HG02678 (cell line): ENCODE measurements at regions not wholly inside any gene's neighbourhood (a gene's known extent, or its start where the extent isn't known, plus 50 kb on each side); places are given as distances from the start of the nearest gene placed in this dataset.

Experiments used
- ATAC-seq: cut with Tn5 transposase; IDR thresholded peaks from one replicate; pipeline ENCODE4 v1.9.1; 2021; ENCODE audit warnings: mild to moderate bottlenecking, moderate library complexity; ENCODE audit not compliant: unreplicated experiment

DNA sequence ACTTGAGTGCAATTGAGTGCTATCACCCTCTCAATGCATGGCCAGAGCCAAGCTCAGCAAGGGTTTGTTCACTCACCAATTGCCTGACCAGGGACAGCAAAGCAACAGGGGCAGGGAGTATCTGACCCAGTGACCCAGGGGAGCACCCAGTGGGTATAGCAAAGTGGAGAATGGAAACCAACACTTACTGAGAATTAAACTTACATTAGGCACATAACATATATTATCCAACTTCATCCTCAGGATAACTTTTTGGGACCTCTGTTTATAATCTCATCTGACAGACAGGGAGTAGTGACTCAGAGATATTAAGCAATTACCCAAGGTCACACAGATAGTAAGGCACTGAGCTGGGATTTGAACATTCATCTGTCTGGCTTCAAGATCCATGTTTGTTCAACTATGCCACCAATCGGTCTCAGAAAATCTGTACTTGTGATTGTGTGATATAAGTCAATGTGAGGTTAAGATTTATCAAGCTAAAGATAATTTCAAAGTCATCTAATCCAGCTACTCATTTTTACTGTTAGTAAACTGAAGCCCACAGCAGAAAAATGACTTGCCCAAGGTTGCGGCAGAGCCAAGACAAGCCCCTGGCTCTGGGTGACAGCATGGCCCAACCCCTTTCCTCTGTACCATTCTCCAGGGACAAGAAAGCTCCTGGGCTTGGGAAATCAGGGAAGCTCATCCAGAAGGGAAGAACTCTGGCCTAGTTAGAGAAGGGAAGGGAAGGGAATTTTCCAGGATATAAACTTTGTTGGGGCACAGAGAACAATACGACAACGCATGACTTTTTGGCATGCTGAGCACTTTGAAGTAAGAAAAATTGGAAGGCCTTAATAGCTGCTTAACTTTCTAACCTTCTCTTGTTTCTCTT, 138.0 kb upstream of the SMAD3 start:
- ATAC-seq, result no peak

DNA sequence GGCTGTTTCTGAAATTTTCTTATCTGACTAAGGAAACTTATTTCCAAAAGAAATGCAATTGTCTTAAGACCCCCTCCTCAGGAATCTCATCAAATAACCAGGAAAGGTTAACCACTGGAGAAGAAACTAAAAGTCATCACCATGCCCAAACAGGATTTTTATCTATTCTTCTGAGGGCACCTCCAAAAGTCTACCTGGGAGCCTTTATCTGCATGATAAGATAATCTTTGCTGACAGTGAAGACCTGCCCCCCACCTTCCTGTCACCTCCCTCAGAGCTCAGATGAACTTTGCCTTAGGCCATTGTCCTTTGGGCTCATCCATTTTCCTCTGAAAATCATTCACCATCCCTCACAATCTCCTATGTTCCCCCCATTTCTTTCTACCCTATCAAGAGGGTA, 137.3 kb upstream of the SMAD3 start:
- ATAC-seq, result no peak

DNA sequence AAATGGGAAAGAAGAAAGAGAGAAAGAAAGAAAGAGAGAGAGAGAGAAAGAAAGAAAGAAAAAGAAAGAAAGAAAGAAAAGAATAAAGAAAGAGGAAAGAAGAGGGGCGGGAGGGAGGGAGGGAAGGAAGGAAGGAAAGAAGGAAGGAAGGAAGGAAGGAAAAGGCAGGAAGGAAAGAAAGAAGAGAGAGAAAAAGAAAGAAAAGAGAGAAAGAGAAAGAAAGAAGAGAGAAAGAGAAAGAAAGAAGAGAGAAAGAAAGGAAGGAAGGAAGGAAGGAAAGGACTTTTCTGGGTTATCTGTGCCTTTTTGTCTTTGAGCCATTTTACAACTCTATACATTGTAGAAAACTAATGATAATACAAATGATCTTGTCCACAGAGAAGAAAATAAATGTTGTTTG, 136.6 kb upstream of the SMAD3 start:
- ATAC-seq, result no peak

DNA sequence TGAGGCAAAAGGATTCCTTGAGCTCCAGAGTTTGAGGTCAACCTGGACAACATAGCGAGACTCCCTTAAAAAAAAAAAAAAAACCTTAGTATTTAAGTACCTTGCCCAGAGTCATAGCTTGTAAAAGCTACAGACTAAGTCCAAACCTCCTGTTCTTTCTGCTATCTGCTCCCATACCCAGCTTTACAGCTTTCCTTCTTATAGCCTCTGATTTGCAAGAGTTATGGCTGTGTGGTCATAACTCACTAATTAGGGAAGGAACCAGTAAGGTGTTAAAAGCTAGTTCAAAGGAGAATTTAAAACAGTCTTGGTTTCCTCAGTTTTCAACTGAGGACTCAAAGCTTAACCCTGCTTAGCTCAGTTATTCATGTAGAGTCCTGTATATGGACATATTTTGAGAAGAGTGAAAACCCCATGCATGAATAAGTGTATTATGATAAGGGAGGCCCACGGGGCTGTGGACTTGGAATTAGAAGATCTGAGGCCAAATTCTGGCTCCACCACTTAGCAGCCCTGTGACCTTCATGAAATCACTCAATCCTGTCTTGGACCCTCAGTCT, 135.5 kb upstream of the SMAD3 start:
- no peak for ATAC-seq

GRCh38 chr15:66931768-66932633, 133.4 kb upstream of the SMAD3 start:
- no peak for ATAC-seq

DNA sequence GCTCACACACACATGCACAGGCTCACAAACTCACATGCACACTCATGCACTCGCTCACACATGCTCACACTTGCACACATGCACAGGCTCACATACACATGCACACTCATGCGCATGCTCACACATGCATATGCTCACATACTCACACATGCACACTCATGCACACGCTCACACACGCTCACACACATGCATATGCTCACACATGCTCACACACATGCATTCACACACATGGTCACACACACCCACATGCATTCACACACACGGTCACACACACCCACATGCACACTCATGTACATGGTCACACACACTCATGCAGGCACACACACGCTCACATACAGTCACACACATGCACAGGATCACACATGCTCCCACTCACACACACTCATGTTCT, 132.8 kb upstream of the SMAD3 start:
- ATAC-seq, result no peak

- no peak for ATAC-seq
Observed at GRCh38 chr15:66933932-66934867, 131.2 kb upstream of the SMAD3 start.

- no peak for ATAC-seq
Observed at GRCh38 chr15:66934868-66935520, 130.4 kb upstream of the SMAD3 start.

- ATAC-seq, result no peak
Observed at GRCh38 chr15:66935688-66936087, 129.7 kb upstream of the SMAD3 start.

- no peak for ATAC-seq
Observed at GRCh38 chr15:66936109-66936860, 129.1 kb upstream of the SMAD3 start.

- ATAC-seq, result no peak
Observed at GRCh38 chr15:66936861-66937582, 128.4 kb upstream of the SMAD3 start.

- no peak for ATAC-seq
Observed at GRCh38 chr15:66937588-66937987, 127.8 kb upstream of the SMAD3 start.

- no peak for ATAC-seq
Observed at GRCh38 chr15:66938114-66938830, 127.1 kb upstream of the SMAD3 start.

DNA sequence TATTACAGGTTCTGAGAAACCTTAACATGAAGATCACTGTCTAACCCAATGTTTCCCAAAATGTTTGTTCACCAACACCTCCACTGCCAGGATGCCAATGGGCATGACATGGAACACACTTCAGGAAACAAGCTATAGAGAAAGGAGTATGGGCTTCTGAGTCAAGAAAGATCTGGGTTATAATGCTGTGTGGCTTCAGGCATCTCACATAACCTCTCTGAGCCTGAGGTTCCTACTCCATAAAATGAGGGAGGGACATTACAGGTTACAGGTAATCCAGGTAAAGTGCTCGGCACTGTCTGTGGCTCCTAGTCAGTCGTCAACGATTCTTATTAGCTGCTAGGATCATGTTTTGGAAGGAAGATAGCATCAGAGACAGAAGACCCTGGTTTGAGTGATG, 126.4 kb upstream of the SMAD3 start:
- no peak for ATAC-seq

DNA sequence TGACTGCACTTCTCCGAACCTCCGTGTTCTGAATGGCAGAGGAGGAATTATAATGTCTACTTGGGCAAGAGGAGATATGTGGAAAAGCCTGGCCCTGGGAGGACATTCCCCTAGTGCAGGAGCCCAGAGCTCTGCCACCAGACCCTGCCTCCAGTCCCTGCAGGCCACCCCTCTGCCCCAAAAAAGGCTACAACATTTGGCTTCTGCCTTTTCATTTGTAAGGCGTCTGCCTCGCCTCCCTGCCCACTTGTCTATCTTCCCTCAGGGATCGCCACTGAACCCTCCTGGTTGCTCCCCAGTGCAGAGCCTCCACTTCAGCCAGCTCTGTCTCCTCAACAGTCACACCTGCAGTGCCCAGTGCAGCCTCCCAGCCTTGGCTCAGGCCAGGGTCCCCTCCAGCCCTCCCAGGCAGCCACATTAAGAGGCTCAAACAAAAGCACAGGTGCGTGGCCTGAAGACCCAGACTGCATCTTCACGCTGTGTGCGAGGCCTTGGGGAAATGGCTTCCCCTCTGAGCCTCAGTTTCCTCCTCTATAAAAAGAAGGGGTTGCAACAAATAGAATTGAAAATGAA, 125.9 kb upstream of the SMAD3 start:
- ATAC-seq, result no peak

DNA sequence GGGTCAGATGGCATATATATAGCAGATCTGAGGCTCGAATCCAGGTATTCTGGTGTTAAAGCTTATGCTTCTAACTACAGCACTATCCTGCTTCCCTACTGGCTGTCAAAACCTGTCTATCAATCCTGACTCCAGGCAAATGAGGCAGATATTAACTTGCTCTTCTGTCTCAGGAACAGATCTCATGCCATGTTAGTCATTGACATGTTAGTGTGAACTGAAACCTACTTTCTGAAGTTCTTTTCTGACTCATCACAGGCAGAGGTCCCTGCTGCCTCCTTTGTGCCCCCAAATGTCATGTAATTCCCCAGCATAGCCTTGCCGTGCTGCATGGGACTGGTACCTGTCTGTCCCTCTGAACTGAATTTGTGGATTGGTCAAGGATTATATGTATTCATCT, 125.0 kb upstream of the SMAD3 start:
- peak; percentile 57 for ATAC-seq

GRCh38 chr15:66941108-66941711, 124.2 kb upstream of the SMAD3 start:
- no peak for ATAC-seq
